GM12878 (cell line): ENCODE measurements at regions not wholly inside any gene's neighbourhood (a gene's known extent, or its start where the extent isn't known, plus 50 kb on each side); places are given as distances from the start of the nearest gene placed in this dataset.

Source experiments
- ATAC-seq: fragments of 200-7000 bp; cut with Tn5 transposase; 3 replicates; pipeline ENCODE4 v1.9.1; 2020; ENCODE audit warnings: mild to moderate bottlenecking, moderate library complexity
- BruUV-seq: library from RNA; stranded (reverse); fragments of 400-500 nt; replicated peaks from 2 replicates; lab custom pipeline; 2021; lab: Mats Ljungman, UMichigan
- CTCF ChIA-PET: fragments of 300-600 bp; sonication (Branson Sonifier 250); formaldehyde crosslinking; extraction: SDS; loops from one replicate; lab custom pipeline; 2021; ENCODE audit warnings: inconsistent platforms; lab: Yijun Ruan, JAX
- POLR2A ChIA-PET: fragments of 350-600 bp; formaldehyde crosslinking; extraction: SDS; loops from one replicate; lab custom pipeline; 2021; ENCODE audit warnings: inconsistent platforms; lab: Charles Lee
- RAD21 ChIA-PET: fragments of 300-600 bp; sonication (Branson Sonifier 250); formaldehyde crosslinking; loops from one replicate; lab custom pipeline; 2023; ENCODE audit warnings: antibody characterized with exemption; ENCODE audit not compliant: unreplicated experiment; lab: Charles Lee
- SMC1A ChIA-PET: fragments of 300-600 bp; sonication (Branson Sonifier 250); formaldehyde crosslinking; loops from one replicate; lab custom pipeline; 2023; ENCODE audit not compliant: unreplicated experiment, uncharacterized antibody; lab: Charles Lee
- DNase-seq: peaks from one replicate; pipeline ENCODE4 v3.0.0-alpha.2; 2011; ENCODE audit warnings: low read depth, low spot score
- FAIRE-seq: peaks from 3 replicates; lab custom pipeline; 2011; peaks lifted over from hg19 to GRCh38; lab: Jason Lieb, UNC
- H2AFZ ChIP-seq: 2 replicates; pipeline ENCODE4 v1.6.0; 2011; ENCODE audit warnings: low read depth, low read length, control low read depth; ENCODE audit not compliant: control insufficient read depth
- H3K27ac ChIP-seq: 2 replicates; pipeline ENCODE4 v1.5.1; 2011; ENCODE audit warnings: control low read depth; ENCODE audit not compliant: control insufficient read depth, insufficient read depth
- H3K27me3 ChIP-seq, 2 experiments: replicated peaks in 1 of 2; 2 replicates each; pipeline versions ENCODE4 v1.6.0 to v1.6.1; 2011; ENCODE audit warnings: low read length in 1 of 2; ENCODE audit not compliant: control insufficient read depth in 2 of 2, insufficient read depth in 2 of 2
- H3K36me3 ChIP-seq, 2 experiments: 2 replicates each; pipeline ENCODE4 v1.5.1; 2011; ENCODE audit warnings: low read length in 1 of 2; ENCODE audit not compliant: control insufficient read depth in 2 of 2, insufficient read depth in 2 of 2
- H3K4me1 ChIP-seq: 2 replicates; pipeline ENCODE4 v1.6.1; 2011; ENCODE audit warnings: mild to moderate bottlenecking, low read length, moderate library complexity, mixed read lengths; ENCODE audit not compliant: control insufficient read depth, insufficient read depth
- H3K4me2 ChIP-seq: 2 replicates; pipeline ENCODE4 v1.6.0; 2011; ENCODE audit warnings: control low read depth; ENCODE audit not compliant: control insufficient read depth, insufficient read depth
- H3K4me3 ChIP-seq: fragments of 200-600 bp; sonication (generic); 2 replicates; pipeline ENCODE4 v1.5.1; 2016
- H3K79me2 ChIP-seq: 2 replicates; pipeline ENCODE4 v1.6.0; 2011; ENCODE audit warnings: low read length; ENCODE audit not compliant: control insufficient read depth, insufficient read depth
- H3K9ac ChIP-seq: 2 replicates; pipeline ENCODE4 v1.8.0; 2011; ENCODE audit warnings: low read length, control low read depth, mixed read lengths; ENCODE audit not compliant: control insufficient read depth, insufficient read depth
- H3K9me3 ChIP-seq: replicated peaks from 3 replicates; pipeline ENCODE4 v1.5.1; 2011; ENCODE audit warnings: mild to moderate bottlenecking, low read length; ENCODE audit not compliant: control insufficient read depth, insufficient read depth
- H4K20me1 ChIP-seq: 2 replicates; pipeline ENCODE4 v1.6.0; 2011; ENCODE audit not compliant: control insufficient read depth, insufficient read depth
- CEBPB ChIP-seq, 2 experiments: fragments of 150-350 bp in 1 of 2; IDR thresholded peaks; 2 replicates each; pipeline ENCODE4 v1.6.1; 2012 to 2014; ENCODE audit warnings: low read depth in 2 of 2, low read length in 2 of 2, borderline replicate concordance in 1 of 2, inconsistent platforms in 1 of 2
- MYC ChIP-seq: IDR thresholded peaks from 2 replicates; pipeline ENCODE4 v1.6.1; 2011; ENCODE audit warnings: mild to moderate bottlenecking, low read length, moderate library complexity, inconsistent platforms; ENCODE audit not compliant: insufficient read depth, insufficient replicate concordance, insufficient read length, severe bottlenecking
- NRF1 ChIP-seq: conservative IDR thresholded peaks from 2 replicates; pipeline ENCODE4 v1.6.1; 2011; ENCODE audit warnings: mild to moderate bottlenecking, low read depth, low read length, improper control_type of control experiment
- SUZ12 ChIP-seq: fragments of 200-600 bp; sonication (generic); IDR thresholded peaks from one replicate; pipeline ENCODE4 v1.6.1; 2018; ENCODE audit warnings: antibody characterized with exemption, mild to moderate bottlenecking; ENCODE audit not compliant: unreplicated experiment
- WRNIP1 ChIP-seq: IDR thresholded peaks from 2 replicates; pipeline ENCODE4 v1.6.1; 2011; ENCODE audit warnings: low read depth, low read length, improper control_type of control experiment, borderline replicate concordance
- YBX1 ChIP-seq: fragments of 450-650 bp; IDR thresholded peaks from 2 replicates; pipeline ENCODE4 v1.6.1; 2016; ENCODE audit warnings: antibody characterized with exemption
- WGBS: methylation state at CpG from one replicate; pipeline ENCODE4 v1.1.6; 2016; ENCODE audit warnings: low lambda C conversion rate; ENCODE audit not compliant: insufficient replicate concordance, insufficient coverage; ENCODE audit errors: missing lambda C conversion rate; 5-methylcytosine and 5-hydroxymethylcytosine counted together
- in situ Hi-C: fragments of 300-500 bp; cut with MboI; formaldehyde crosslinking; loops from 9 replicates; pipeline ENCODE4 v1.14.3; 2018; ENCODE audit warnings: mixed read lengths
- intact Hi-C: fragments of 100-400 bp; cut with micrococcal nuclease; formaldehyde crosslinking; loops from one replicate; pipeline ENCODE4 v1.14.2; 2022; ENCODE audit not compliant: unreplicated experiment
- TF ChIP-seq, protein P1 (sequence below): fragments of 450-650 bp; conservative IDR thresholded peaks from 2 replicates; pipeline ENCODE4 v1.6.1; 2017; ENCODE audit warnings: mild to moderate bottlenecking, moderate library complexity
- TF ChIP-seq, protein P2 (sequence below): fragments of 450-650 bp; formaldehyde crosslinking; IDR thresholded peaks from 2 replicates; pipeline ENCODE4 v1.5.0; 2022; ENCODE audit warnings: mild to moderate bottlenecking, missing genetic modification characterization

DNA sequence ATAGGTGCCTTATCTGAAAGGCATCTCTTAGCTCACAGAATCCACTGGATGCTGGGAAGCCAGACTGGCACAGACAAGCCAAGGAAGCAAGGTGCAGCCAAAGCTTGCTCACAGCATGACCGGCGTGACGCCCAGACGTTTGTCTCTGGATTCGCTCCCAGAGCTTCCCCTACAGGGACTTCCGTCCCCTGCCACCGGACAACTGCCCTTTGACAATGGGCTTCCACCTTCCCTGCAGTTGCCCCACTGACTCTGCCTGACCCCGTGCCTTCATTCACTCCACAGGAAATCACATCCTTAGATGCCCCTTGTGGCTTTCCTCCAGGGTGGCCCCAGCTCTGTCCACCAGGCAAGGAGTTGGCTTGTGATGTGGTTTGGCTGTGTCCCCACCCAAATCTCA lies 94.8 kb upstream of the CDH4 start:
- ATAC-seq (no peak), DNase-seq (no peak), FAIRE-seq (no peak)
- Histone ChIP-seq H4K20me1 (no peaks in the 10 kb centered on the region), H3K36me3 (no peaks in the 10 kb centered on the region), H2AFZ (no peak overlapping the region), H3K4me2 (no peak overlapping the region), H3K27me3 (no peaks in the 10 kb centered on the region), H3K4me3 (no peak overlapping the region), H3K9me3 (no peaks in the 10 kb centered on the region; the same call in 2 of the 3 replicates), H3K4me1 (no peaks in the 10 kb centered on the region), H3K9ac (no peak overlapping the region), H3K79me2 (no peaks in the 10 kb centered on the region), H3K27ac (no peak overlapping the region)
- ChIA-PET RAD21 (no interaction called here), POLR2A (no interaction called here), CTCF (interaction anchor here (0.6 kb wide), 1 partner anchor 8 kb away, joined by 3 read pairs; no protein-coding TSS in a partner anchor), SMC1A (no interaction called here)
- 37% methylated on average over 8 of the region's 8 CpGs for WGBS
- intact Hi-C loops: no loop called here
- no TSS peak for BruUV-seq
- TF ChIP-seq WRNIP1 (no peak), NRF1 (no peak), MYC (no peak), SUZ12 (no peak), YBX1 (no peak), CEBPB (IDR thresholded peaks at IDR 0.05; ENCODE audit: borderline replicate concordance in 1 of 2, low read depth in 2 of 2, low read length in 2 of 2) (no peak)
- TF ChIP-seq, protein P1, sequence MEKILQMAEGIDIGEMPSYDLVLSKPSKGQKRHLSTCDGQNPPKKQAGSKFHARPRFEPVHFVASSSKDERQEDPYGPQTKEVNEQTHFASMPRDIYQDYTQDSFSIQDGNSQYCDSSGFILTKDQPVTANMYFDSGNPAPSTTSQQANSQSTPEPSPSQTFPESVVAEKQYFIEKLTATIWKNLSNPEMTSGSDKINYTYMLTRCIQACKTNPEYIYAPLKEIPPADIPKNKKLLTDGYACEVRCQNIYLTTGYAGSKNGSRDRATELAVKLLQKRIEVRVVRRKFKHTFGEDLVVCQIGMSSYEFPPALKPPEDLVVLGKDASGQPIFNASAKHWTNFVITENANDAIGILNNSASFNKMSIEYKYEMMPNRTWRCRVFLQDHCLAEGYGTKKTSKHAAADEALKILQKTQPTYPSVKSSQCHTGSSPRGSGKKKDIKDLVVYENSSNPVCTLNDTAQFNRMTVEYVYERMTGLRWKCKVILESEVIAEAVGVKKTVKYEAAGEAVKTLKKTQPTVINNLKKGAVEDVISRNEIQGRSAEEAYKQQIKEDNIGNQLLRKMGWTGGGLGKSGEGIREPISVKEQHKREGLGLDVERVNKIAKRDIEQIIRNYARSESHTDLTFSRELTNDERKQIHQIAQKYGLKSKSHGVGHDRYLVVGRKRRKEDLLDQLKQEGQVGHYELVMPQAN: no peak
- TF ChIP-seq, protein P2, sequence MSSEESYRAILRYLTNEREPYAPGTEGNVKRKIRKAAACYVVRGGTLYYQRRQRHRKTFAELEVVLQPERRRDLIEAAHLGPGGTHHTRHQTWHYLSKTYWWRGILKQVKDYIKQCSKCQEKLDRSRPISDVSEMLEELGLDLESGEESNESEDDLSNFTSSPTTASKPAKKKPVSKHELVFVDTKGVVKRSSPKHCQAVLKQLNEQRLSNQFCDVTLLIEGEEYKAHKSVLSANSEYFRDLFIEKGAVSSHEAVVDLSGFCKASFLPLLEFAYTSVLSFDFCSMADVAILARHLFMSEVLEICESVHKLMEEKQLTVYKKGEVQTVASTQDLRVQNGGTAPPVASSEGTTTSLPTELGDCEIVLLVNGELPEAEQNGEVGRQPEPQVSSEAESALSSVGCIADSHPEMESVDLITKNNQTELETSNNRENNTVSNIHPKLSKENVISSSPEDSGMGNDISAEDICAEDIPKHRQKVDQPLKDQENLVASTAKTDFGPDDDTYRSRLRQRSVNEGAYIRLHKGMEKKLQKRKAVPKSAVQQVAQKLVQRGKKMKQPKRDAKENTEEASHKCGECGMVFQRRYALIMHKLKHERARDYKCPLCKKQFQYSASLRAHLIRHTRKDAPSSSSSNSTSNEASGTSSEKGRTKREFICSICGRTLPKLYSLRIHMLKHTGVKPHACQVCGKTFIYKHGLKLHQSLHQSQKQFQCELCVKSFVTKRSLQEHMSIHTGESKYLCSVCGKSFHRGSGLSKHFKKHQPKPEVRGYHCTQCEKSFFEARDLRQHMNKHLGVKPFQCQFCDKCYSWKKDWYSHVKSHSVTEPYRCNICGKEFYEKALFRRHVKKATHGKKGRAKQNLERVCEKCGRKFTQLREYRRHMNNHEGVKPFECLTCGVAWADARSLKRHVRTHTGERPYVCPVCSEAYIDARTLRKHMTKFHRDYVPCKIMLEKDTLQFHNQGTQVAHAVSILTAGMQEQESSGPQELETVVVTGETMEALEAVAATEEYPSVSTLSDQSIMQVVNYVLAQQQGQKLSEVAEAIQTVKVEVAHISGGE (CRISPR knock-in tag): no peak
- in situ Hi-C loops: no loop called here
